Activated naive CD4-positive, alpha-beta T cell treated with Interleukin-2 at 50 U/mL for 16 hours (primary cell): ENCODE measurements at regions not wholly inside any gene's neighbourhood (a gene's known extent, or its start where the extent isn't known, plus 50 kb on each side); places are given as distances from the start of the nearest gene placed in this dataset.
"Not testable (repeated sequence)": the region's sequence is repeated elsewhere in the genome, so short reads cannot be mapped to it uniquely, and the experiment has no call there.

Experiments
- DNase-seq: peaks from one replicate; pipeline ENCODE4 v3.0.0-alpha.2; 2020

GRCh38 chr21:25220954-25221353 is 386.3 kb downstream of the MRPL39 start:
- DNase-seq, result no peak

- no peak for DNase-seq
Observed at GRCh38 chr21:25220169-25220568, 387.1 kb downstream of the MRPL39 start.

DNA sequence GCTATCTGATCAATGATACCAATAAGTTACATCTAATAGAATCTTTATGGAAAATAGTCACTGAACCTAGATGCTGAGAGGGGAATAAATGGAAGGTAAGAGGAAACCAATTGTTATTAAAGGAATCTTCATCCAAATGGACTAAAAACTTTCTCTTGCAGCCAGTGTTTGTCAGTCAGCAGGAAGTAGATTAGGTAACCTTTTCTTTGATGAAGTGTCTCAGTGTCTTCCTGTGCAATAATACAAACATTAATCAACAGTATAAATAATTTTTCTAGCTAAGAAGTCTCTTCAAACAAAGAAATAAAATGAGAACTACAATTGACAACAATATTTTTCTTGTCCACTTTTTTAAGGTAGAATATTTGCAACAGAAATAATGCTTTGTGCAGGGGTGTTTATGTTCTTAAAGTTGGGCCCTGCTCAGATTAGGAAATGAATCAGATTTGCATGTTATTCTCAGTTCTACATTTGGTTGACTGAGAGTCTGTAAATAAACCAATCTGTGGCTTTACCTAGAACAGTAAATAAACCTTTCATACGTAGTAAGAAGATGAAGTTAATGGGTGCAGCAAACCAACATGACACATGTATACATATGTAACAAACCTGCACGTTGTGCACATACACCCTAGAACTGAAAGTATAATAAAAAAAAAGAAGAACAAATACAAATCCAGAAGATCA is 391.4 kb downstream of the MRPL39 start:
- DNase-seq, result no peak

DNA sequence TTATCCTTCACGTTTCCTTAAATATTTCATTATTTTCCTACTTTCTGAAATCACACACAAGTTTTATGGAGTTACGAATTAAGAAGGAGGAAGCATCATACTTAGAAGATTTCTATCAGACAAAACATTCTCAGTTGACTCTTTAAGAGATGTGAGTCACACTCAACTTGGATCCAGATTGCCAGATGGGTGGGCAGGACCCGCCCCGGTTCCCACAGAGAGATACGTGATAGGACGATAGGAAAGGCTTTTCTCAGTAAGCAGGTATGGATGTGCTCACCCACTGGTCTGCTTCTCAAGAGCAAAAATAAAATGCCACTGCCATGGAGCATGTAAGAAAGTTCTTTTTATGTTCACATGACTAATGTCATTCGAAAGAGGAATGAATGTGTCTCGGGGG is 392.6 kb downstream of the MRPL39 start:
- DNase-seq, result no peak

DNA sequence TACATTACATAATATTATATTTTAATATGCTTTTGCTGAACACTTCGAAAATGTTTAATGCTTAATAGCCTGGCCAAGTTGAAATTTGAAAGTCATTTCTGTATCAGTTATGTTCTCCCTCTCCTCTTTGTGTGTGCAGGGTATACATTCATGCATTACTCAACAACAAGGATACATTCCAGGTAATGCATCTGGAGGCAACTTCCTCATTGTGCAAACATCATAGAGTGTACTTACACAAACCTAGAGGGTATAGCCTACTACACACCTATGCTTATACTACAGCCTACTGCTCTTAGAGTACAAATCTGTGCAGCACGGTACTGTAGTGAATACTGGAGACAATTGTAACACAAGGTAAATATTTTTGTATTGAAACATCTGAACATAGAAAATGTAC is 407.3 kb downstream of the MRPL39 start:
- DNase-seq, result no peak

GRCh38 chr21:25191141-25191540 is 416.1 kb downstream of the MRPL39 start:
- no peak for DNase-seq

DNA sequence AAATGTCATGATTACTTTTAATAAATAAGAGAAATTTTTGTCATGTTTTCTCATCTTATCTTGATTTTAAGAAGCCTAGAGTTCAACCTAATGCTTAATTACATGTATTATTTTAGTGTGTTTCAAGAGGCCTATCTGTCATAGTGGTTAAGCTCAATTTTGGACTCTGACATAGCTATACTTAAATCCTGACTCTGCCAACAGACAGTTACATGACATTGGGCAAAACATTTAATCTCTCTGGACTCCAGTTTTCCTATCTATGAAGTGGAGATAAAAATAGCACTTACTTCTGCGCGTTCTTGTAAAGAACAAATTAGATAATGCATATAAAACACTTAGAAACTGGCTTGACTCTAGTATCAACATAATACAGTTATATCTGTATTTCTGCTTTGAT is 417.8 kb downstream of the MRPL39 start:
- DNase-seq, result no peak

DNA sequence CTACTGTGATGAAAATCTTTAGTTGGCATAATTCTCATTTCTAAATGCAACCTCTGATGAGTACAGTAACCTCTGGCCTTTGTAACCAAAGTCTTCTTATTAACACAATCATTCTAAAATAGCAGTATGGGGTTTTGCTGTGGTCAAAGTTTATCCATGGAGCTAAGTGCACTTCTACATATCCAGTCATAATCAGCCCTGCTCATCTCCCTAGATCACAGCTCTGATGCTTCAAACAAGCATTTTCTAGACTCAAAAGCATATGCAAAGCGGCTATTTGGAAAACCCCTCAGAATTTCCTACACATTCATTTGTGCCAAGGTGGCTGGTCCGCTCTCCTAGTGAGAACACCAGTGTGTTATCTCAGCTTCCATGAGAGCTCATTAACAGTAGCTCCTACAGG is 418.6 kb downstream of the MRPL39 start:
- DNase-seq, result no peak

DNA sequence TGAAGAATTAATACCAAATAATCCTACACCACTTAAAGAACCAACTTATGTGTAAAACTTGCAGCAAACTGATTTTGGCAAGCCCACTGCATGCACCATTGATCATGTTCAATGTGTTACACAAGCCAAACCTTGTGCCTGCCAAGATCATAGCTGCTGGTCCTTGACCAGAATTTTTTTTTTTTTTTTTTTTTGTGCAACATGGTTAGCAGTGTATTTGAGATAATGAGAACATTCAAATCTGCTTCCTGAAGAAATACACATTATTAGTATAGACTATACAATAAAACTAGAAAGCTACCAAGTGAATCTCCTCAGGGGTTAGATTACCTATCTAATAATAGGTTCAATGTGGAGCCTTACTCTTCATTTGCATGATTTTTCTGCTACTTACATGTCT is 421.0 kb downstream of the MRPL39 start:
- no peak for DNase-seq

DNA sequence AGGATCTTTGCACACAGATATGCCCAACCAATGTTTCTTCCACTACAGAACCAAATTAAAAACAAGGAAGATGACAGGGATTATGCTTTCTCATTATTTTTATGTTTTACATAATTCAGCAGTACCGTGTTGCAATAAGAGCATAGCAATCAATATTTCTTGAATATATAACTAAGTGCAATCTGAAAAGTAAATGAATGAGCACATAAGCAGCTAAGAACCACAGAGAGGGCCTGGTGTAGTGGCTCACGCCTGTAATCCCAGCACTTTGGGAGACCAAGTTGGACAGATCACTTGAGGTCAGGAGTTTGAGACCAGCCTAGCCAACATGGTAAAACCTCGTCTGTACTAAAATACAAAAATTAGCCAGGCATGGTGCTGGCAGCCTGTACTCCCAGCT is 423.7 kb downstream of the MRPL39 start:
- no peak for DNase-seq

GRCh38 chr21:25181690-25182089 is 425.6 kb downstream of the MRPL39 start:
- not testable (repeated sequence) for DNase-seq

DNA sequence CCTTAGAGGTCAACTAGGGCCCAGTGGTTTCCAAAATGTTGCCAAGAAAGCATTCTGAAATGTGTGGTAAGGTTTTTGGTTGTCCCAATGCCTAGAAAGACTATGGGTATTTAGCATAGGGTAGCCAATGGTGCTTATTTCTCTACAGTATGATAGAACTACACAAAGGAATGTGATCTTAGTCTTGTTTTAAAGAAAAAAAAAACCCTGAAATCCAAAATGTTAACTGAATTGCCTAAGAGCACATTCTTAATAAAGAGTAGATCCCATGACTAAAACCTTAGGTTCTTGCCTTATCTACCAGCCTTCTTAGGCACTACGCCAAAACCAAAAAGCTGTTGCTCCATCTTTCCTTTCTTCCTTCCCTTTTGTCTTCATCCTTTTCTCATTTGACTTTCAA is 428.2 kb downstream of the MRPL39 start:
- DNase-seq, result no peak

- DNase-seq, result no peak
Observed at GRCh38 chr21:25176637-25177412, 430.5 kb downstream of the MRPL39 start.

DNA sequence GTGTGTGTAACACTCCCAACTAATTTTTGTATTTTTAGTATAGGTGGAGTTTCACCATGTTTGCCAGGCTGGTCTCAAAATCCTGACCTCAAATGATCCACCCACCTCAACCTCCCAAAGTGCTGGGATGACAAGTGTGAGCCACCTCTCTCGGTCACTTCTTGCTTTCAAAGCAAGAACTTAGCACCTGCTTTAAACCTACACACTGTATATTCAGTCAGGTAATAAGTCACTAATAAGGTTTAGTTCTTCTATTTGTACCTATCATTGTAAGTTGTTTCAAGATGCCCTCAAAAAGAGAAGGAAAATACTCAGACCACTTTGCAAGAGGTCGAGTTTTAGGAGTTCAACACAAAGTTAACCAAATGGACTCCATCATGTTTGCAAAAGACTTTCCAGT is 431.3 kb downstream of the MRPL39 start:
- DNase-seq, result no peak

- DNase-seq, result no peak
Observed at GRCh38 chr21:25171438-25171837, 435.8 kb downstream of the MRPL39 start.

GRCh38 chr21:25170681-25171080 is 436.6 kb downstream of the MRPL39 start:
- DNase-seq, result no peak

DNA sequence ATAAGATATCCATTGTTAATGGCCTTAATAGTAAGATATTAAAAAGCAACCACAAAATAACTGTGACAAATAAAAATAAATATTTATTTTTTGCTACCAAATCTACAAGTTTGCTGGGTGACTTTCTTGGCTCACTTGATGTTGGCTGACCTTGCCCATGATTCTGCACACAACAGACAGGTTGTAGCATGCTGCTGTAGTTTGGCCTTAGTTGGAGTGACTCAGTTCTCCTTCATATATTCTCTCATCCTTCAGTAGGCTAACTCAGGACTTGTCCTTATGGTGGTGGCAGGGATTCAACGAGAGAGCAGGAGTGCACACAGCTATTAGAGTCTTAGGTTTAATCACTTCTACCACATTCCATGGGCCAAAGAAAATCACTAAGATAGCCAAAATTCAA is 437.9 kb downstream of the MRPL39 start:
- DNase-seq, result no peak

DNA sequence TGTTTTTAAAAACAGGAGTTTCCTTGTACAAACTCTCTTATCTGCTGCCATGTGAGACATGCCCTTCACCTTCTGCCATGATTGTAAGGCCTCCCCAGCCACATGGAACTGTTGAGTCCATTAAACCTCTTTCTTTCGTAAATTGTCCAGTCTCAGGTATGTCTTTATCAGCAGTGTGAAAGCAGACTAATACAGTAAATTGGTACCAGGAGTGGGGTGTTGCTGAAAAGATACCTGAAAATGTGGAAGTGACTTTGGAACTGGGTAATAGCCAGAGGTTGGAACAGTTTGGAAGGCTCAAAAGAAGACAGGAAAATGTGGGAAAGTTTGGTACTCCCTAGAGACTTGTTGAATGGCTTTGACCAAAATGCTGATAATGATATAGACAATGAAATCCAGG is 440.4 kb downstream of the MRPL39 start:
- not testable (repeated sequence) for DNase-seq

DNA sequence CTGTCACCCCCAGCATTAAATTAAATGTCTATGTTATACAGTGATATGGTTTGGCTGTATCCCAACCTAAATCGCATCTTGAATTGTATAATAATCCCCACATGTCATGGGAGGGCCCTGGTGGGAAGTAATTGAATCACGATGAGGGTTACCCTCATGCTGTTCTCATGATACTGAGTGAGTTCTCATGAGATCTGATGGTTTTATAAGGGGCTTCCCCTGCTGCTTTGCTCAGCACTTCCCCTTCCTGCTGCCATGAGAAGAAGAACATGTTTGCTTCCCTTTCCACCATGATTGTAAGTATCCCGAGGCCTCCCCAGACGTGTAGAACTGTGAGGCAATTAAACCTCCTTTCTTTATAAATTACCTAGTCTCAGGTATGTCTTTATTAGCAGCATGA is 445.7 kb downstream of the MRPL39 start:
- no peak for DNase-seq

DNA sequence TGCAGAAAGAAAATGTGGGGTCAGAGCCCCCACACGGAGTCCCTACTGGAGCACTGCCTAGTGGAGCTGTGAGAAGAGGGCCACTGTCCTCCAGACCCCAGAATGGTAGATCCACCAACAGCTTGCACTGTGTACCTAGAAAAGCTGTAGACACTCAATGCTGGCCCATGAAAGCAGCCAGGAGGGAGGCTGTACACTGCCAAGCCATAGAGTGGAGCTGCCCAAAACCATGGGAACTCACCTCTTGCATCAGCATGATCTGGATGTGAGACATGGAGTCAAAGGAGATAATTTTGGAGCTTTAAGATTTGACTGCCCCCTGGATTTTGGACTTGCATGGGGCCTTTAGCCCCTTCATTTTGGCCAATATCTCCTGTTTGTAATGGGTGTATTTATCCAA is 452.3 kb downstream of the MRPL39 start:
- DNase-seq, result not testable (repeated sequence)

- DNase-seq, result no peak
Observed at GRCh38 chr21:25149022-25149421, 458.3 kb downstream of the MRPL39 start.

DNA sequence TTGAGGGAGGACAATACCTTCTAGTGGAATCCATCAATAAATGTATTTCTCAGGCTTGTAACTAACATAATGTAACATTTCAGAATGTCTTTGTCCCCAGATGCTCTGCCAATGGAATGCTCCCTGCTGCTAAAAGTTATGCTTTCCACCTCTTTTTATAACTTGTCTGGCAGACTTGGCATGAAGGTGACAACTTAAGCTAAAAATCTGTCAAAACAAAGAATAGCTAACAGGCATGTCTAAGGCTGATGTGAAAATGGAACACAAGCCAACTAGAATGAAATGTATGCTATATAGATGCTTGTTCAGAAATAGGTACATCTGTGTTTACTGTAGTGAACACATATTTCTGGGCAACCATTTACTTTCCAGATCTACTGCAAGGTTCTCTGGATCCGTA is 467.9 kb downstream of the MRPL39 start:
- no peak for DNase-seq

- DNase-seq, result no peak
Observed at GRCh38 chr21:25133939-25134338, 473.3 kb downstream of the MRPL39 start.

- no peak for DNase-seq
Observed at GRCh38 chr21:25127811-25128210, 479.5 kb downstream of the MRPL39 start.

DNA sequence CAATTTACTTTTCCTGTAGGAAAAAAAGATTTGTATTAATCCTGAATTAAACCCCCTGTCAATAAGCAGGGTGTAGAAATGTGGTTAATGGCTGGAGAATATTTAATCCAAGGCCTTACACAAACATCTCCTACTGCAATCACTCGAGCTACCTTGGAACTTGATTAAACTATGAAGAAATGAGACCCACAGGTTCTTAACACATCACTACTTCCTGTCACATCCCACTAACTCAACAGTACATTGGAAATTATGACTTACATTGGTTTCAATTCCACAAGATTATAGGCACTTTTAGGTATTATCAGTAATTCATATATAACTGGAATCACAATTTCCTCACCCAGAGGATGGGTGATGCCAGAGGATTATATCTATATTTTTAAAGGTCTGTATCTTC is 480.3 kb downstream of the MRPL39 start:
- DNase-seq, result no peak
